HG03558 (cell line): ENCODE measurements at regions not wholly inside any gene's neighbourhood (a gene's known extent, or its start where the extent isn't known, plus 50 kb on each side); places are given as distances from the start of the nearest gene placed in this dataset.
"Not testable (repeated sequence)": the region's sequence is repeated elsewhere in the genome, so short reads cannot be mapped to it uniquely, and the experiment has no call there.

Experiments used
- ATAC-seq: cut with Tn5 transposase; IDR thresholded peaks from one replicate; pipeline ENCODE4 v1.9.1; 2021; ENCODE audit warnings: moderate number of reproducible peaks; ENCODE audit not compliant: unreplicated experiment; ENCODE audit errors: extremely low read depth

DNA sequence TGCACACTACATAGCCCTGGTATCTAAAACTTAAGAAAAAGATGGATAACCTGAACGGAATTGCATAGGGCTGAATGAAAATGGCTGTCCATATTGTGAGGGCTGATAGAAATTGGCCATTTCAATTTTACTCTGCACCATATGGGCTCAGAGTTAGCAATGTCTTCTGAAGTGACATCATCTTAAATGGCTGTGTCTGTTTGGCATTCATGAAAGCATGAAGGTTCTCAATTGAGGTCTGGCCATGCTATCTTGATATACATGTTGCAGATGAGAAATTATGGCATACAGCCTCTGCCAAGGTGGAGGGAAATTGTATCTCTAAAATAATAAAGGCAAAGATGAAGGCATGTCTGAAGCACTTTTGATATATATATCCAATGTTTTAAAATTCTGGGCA lies 226.0 kb upstream of the PDE3A start:
- no peak for ATAC-seq

DNA sequence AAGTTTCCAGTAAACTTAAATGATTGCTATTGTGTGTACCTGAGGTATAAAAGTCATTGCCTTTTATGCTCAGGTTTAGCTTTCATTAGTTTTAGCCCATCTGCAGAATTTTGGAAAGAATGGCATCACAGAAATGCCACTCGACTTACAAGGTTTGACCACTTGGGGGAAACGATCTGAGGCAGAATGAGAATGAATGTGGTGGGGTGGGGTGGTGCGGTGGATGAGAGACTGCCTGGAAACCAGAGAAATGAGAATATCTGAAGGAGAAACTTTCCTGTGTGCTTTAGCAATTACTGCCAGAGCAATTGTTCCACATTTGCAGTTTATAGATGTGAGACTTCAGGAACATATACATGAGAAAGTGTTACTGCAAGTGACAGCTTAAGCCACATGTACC lies 225.4 kb upstream of the PDE3A start:
- no peak for ATAC-seq

DNA sequence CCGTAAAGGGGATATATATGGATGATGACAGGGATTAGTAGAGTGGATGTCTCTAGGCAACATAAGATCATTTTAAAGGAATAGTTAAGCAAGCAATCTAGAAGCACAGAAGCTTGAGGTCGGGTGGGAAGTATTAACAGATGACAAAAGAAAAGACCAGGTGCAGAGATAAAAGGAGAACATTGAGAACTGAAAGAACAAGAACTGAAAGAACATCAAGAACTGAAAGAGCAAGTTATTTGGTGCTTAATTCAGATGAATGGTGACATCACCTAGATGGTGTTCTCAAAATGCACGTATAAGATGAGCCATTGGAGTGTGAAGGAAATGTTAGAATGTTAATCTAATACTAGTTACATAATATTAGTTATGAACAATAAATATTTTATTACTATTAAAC lies 224.0 kb upstream of the PDE3A start:
- ATAC-seq, result no peak

DNA sequence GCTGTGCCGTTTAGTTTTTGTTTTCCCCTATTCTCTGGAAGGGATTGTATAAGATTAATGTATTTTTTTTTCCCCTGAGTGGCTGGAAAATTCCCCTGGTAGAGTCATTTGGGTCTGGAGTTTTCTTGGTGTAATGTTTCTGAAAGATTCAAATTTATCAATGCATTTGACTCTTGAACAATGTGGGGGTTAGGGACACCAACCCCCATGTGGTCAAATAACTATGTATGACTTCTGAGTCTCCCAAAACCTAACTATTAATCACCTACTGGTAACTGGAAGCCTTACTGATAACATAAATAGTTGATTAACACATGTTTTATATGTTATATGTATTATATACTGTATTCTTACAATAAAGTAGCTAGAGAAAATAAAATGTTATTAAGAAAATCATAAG lies 220.1 kb upstream of the PDE3A start:
- no peak for ATAC-seq

DNA sequence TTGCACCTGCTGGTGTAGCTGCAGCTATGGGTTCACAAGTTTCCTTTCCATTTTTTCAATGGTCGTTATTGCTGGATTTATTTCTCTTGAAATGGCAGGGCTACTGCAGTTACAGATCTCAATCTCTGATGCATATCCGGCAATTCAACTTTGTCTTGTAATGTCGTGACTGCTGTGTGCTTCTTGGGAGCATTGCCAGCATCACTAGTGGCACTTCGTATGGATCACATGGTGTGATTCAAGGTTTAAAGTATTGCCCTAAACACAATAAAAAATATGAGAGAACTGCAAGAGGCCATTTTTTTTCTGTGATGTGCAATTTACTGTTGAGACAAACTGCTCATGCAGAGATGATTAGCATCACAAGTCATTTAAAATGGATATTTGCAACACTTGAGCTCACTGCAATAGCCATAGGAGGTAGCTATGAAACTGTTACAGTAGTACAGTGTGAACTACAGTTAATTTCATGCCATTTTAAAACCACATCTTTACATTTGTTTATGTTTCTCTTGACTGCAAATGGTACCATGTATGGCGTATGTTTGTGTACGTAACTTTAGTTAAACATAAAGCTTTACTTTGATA lies 217.4 kb upstream of the PDE3A start:
- no peak for ATAC-seq

DNA sequence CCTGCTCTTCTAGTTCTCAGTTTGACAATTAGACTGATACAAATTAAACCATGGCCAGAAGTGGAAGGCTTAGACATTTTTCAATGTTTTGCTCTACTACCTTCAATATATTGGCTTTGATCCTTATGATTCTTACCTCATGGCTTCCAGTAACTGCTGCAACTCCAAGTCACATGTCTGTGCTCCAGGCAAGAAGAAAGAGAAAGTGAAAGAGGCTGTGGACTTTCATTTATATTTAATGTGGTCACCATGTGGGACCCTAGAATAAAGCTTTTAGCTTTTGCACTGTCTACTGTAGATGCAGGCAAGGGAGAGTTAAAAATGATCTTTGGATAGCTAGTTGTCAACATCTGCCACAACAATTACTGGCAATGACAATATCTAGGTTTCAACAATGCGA lies 214.3 kb upstream of the PDE3A start:
- ATAC-seq, result no peak

DNA sequence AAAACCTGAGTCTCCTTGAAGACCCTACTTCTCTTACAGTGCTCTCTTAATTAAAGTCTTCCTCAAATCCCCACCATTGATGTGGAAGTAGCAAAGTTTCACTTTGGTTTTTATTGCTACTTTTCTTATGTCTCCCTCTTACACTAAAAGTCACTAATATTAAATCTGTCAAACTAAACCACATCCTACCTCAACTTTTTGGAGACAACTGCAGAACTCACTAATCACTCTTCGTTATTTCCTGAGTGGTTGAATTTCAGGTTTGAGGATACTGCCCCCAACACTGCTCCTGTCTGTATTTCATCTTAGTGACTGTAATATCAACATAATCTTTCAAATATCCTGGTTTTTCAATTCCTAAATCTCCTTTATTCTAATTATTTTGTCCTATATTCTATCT lies 213.0 kb upstream of the PDE3A start:
- ATAC-seq, result no peak

DNA sequence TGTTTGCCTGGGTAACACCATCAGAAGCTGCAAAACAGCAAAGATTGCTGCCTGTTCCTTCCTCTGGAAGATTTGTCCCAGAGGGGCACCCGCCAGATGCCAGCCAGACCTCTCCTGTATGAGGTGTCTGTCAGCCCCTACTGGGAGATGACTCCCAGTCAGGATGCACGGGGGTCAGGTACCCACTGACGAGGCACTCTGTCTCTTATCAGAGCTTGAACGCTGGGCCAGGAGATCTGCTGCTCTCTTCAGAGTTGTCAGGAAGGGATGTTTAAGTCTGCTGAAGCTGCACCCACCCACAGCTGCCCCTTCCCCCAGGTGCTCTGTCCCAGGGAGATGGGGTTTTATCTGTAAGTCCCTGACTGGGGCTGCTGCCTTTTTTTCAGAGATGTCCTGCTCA lies 207.4 kb upstream of the PDE3A start:
- ATAC-seq, result not testable (repeated sequence)

DNA sequence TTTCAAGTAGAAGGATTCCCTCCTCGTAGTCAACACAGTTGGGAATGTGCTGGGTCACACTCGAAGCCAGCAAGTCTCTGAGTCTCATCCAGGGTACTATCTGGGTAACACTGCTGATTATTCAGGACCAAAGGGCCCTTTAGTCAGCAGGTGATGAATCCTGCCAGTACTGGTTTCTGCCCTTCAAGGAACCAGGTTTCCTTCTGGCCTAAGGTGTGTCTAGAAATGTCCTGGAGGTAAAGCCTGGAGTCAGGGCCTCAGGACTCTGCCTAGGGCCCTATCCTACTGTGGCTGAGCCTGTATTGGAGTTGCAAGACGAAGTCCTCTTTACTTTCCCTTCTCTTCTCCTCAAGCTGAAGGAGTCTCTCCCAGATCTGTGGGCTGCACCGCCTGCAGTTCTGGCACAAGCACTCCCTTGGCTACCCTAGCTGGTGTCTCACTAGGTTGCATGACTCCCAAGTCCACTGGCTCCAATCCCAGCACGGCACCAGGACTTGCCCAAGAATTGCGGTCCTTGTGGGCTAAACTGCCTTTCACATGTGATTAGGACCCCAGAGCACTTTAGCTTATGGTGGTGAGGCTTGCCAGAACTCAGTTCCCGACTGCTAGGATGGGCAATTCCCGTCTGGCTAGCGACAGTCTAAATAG lies 193.7 kb upstream of the PDE3A start:
- no peak for ATAC-seq

DNA sequence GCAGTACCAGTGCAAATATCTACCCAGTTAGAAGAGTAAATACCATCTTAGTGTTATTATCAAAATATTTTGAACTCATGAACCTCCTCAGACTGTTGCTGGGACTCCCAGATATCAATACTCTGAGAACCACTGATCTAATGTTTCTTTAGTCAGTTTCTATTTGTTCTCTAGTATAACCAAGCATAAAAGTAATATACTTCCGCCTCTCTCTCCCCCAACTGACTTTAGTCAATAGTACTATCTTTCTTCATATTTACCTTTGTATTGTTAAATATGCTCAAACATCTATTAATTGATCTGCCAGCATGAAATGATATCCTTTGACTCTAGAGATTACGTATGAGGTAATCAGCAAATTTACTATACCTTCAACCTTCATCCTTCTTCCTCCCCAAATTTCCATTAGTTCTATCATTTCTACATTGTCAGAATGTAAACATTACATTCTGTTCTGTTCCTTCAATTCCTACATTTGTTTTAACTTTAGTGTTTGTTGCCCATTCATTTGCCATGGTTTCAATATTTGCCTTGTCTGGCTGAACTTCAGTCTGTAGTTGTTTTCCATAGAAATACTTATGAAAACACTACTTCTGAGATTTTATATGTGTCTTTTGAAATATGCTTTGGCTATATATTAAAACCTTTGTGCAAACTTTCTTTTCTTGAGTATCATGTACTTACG lies 192.5 kb upstream of the PDE3A start:
- no peak for ATAC-seq

DNA sequence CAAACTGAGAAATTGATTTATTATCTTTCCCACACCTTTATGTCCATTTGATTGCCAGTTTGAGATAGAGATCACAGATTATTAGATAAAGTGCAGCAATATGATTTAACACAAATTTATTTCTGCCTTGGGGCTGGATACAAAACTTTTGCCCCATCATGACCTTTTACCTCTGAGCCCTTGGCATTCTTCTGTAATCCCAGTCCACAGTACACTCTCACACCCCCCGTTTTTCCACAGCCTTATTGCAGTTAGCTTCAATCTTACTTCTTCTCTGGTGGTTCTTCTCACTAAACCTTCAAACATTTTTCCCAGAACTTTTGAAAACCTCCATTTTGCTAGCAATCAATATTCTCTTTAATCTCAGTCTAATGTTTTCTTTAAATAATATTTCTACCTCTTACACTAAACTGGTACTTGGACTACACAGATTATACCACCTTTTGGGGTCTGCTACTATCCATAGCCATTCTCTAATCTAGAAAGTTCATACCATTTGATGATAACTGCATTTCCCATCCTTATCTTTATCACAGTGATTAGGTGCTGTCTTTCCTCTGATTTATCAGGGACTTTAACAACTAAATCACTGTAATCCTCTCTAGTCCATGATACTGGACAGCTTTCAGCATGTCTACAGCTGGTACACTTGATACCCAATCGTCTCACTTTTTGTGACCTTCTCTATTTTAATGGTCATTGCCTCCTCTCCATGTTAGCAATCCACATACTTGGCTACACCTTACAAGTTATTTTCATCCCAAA lies 186.7 kb upstream of the PDE3A start:
- ATAC-seq, result no peak

DNA sequence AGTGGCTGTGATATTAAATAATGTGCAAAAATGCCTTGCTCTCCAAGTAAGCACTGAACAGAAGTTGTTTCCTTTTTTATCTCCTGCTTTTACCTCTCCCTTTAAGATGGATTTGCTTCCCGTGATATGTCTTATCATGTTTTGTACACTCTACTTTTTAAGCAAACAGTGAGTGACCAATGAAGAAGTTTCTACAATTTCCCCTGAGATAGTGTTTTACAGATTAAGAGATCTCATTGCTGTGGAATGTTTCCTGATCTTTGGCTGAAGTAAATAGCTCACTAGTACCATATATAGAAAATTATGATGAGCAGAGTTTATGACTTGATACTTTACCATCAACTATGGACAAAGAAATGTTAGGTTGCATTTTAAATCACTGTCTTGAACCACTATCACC lies 184.8 kb upstream of the PDE3A start:
- ATAC-seq, result no peak

DNA sequence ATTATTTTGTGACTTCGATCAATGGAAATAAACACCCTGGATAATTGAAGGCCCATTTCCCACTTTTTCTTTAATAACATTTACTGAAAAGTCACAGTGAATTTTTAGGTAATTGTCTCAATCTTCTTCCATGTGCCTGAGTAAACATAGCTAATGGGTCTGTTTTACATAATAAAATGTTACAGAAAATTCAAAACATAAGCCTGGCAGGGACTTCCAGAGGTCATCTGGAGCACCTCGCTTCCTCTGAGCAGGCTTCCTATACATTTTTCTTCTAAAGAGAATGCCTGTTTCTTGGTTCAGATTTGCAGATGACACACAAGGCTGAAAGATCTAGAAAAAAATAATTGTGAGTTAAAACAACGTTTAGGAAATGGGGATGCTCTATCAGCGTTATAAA lies 183.8 kb upstream of the PDE3A start:
- ATAC-seq, result no peak

DNA sequence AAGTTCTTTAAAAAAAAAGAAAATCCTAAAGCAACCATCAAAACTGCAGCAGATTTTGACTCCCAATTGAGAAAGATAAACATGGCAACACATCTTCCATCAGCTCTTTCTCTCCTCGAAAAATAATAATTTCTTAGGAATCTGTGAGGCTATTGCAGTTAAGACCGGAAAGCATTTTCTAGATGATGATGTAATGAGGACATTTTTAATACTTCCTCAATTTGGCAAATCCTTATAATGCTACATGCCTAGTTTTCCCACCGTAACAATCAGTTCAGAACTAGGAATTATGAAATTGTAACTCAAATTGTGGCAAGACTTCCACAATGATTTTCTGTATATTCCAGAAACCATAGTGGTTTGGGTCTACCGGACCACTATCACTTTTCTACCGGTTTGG lies 180.9 kb upstream of the PDE3A start:
- ATAC-seq, result no peak

DNA sequence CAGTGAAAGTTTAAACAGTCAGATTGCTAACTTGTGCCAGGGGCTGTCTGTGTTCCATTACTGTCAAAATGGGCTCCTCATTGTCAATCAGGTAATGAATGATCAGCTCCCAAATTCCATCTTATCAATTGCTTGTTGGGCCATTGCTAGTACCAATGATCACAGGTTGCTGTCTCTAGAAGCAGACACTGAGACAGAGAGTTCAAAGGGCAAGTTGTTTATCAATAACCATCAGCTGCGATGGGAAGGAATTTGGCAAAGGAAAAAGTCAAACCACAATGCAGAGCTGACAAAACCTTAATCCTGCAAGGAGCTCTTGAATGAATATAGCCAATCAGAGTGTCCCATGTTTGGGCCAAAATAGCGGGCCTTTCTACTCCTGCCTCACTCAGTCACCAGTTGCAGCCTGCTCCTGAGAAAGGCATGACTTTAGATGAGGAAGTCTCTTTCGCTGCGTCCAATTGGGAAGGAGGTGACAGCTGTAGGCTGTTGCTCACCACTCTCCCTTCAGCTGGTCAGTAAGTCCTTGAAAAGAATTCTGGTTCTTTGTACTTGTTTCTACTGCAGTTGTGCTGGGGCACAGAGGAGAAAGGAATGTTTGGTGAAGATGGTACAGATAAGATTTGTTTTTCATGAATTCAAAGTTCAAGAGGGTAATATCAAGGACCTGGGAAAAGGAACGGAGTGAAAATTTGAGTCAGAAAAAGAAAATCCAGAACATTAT lies 179.2 kb upstream of the PDE3A start:
- no peak for ATAC-seq

DNA sequence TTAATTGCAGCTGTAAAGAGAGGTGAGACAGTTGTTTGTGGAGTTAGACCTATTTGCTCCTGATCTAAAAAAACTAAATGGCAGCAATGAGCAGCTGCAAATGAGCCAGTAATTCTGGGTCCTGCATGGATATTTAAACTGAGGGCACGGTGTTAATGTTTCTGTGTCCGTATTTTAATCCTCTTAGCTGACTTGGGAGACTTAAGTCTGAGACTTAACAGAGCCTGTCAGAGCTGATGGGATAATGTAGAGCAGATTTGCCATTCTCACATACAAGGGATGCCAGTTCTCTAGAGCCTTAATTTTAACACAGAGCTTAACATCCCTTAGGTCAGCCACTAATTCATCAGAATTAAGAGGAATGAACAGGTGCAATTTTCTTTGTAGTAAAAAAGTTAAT lies 178.6 kb upstream of the PDE3A start:
- ATAC-seq, result no peak

DNA sequence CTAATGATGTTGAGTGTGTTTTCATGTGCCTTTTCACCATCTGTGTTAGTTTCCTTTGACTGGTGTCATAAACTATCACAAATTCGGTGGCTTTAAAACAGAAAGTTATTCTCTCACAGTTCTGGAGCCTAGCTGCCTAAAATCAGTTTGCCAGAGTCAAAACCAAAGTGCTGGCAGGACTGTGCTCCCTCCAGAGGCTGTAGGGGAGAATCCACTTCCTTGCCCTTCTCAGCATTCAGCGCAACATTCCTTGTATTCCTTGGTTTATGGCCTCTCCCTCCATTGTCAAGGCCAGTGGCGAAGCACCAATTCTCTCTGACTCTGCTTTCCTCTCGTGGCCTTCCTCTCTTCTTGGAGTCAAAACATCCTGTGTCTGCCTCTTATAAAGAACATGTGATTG lies 174.2 kb upstream of the PDE3A start:
- ATAC-seq, result no peak

DNA sequence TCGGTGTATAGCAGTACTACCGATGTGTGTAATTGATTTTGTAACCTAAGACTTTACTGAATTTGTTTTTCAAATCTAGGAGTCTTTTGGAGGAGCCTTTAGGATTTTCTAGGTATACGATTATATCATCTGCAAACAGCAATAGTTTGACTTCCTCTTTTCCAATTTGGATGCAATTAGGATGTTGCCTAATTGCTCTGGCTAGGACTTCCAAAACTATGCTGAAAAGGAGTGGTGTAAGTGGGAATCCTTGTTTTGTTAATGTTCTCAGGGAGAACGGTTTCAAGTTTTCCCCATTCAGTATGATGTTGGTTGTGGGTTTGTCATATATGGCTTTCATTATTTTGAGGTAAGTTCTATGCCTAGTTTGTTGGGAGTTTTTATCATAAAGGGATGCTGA lies 171.6 kb upstream of the PDE3A start:
- no peak for ATAC-seq

DNA sequence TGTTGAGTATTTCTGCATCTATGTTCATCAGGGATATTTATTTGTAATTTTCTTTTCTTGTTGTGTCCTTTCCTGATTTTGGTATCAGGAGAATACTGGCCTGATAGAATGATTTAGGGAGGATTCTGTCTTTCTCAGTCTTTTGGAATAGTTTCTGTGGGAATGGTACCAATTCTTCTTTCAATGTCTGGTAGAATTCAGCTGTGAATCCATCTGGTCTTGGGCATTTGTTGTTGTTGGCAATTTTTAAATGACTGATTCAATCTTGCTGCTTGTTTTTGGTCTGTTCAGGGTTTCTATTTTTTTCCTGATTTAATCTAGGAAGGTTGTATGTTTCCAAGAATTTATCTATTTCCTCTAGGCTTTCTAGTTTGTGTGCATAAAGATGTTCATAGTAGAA lies 170.9 kb upstream of the PDE3A start:
- no peak for ATAC-seq

DNA sequence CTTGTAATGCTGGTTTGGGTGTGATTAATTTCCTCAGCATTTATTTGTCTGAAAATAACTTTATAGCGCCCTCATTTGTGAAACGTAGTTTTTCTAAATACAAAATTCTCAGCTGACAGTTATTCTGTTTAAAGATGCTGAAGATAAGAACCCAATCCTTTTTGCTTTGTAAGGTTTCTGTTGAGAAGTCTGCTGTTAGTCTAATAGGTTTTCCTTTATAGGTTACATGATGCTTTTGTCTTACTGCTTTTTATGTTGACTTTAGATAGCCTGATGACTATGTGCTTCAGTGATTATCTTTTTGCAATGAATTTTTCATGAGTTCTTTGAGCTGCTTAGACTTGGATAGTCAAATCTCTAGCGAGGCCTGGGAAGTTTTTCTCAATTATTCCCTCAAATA lies 168.6 kb upstream of the PDE3A start:
- ATAC-seq, result no peak

DNA sequence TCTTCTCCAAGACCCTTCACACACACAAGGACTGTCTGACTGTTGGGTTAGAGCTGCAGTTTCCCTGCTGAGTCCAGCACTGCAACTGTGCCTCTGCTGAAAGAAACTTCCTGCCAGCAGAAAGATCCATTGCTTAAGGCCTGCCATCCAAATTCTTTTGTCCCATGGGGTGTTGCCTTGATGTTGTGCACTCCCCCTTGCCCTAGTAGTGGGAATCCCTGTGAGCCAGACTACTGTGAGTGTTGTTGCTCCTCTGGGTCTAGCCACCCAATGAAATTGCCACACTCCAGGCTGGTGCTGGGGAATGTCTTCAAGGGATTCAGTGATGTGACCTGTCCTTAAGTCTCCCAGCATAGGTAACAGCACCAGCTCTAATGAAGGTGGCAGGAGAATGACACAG lies 166.6 kb upstream of the PDE3A start:
- no peak for ATAC-seq
